H1 (cell line): ENCODE measurements at regions not wholly inside any gene's neighbourhood (a gene's known extent, or its start where the extent isn't known, plus 50 kb on each side); places are given as distances from the start of the nearest gene placed in this dataset.

Experiments
- ATF3 ChIP-seq: IDR thresholded peaks from 2 replicates; pipeline ENCODE4 v1.6.1; 2011; ENCODE audit warnings: low read depth, mild to moderate bottlenecking, low read length; ENCODE audit not compliant: insufficient read depth
- BRCA1 ChIP-seq: IDR thresholded peaks from 2 replicates; pipeline ENCODE4 v1.6.1; 2012; ENCODE audit warnings: low read depth, low read length, improper control_type of control experiment
- CBX5 ChIP-seq: fragments of 300-800, 300-1000 bp; sonication (generic); IDR thresholded peaks from 2 replicates; pipeline ENCODE4 v1.7.1; 2016; ENCODE audit warnings: antibody characterized with exemption, low read length, low read depth
- CEBPB ChIP-seq: IDR thresholded peaks from 2 replicates; pipeline ENCODE4 v1.6.1; 2012; ENCODE audit warnings: low read depth, low read length
- CHD7 ChIP-seq: fragments of 300-600 bp; sonication (generic); IDR thresholded peaks from 2 replicates; pipeline ENCODE4 v1.7.1; 2012; ENCODE audit warnings: low read length, moderate library complexity, mild to moderate bottlenecking, inconsistent platforms; ENCODE audit not compliant: insufficient replicate concordance
- FOSL1 ChIP-seq: IDR thresholded peaks from 2 replicates; pipeline ENCODE4 v1.6.1; 2011; ENCODE audit warnings: mild to moderate bottlenecking, low read depth, low read length, moderate library complexity; ENCODE audit not compliant: insufficient read depth
- SRF ChIP-seq: IDR thresholded peaks from 2 replicates; pipeline ENCODE4 v1.6.1; 2011; ENCODE audit warnings: mild to moderate bottlenecking, low read depth, low read length, moderate library complexity
- TCF12 ChIP-seq: IDR thresholded peaks from 2 replicates; pipeline ENCODE4 v1.6.1; 2011; ENCODE audit warnings: low read depth, mild to moderate bottlenecking, low read length

GRCh38 chr3:43953380-43953779 is 262.6 kb downstream of the ABHD5 start (continued):
- TF ChIP-seq CHD7 (no peak), FOSL1 (no peak), ATF3 (no peak), CEBPB (no peak), TCF12 (no peak), BRCA1 (no peak), CBX5 (no peak), SRF (no peak)
